ENCODE measurements at regions not wholly inside any gene's neighbourhood (a gene's known extent, or its start where the extent isn't known, plus 50 kb on each side); places are given as distances from the start of the nearest gene placed in this dataset.

DNA sequence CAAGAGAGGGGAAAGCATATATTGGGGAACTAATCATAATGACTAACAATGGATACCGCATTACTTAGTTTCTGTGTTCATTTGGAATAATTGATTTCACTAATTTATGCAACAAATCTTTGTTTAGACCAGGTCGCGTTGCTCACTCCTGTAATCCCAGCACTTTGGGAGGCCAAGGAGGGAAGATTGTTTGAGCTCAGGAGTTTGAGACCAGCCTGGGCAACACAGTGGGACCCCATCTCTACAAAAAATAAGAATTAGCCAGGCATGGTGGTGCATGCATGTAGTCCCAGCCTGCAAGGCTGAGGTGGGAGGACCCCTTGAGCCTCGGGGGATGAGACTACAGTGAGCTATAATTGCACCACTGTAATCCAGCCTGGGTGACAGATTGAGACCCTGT is 585.7 kb upstream of the CBLB start:
- H2AK5ac ChIP-seq (ENCODE audit: low read length), result no peak overlapping the region
- no peaks in the 10 kb centered on the region for H3K79me1 ChIP-seq (ENCODE audit: low read length)
- H3K14ac ChIP-seq (ENCODE audit: low read length), result no peak overlapping the region
- WGBS (ENCODE audit: extremely low coverage, insufficient coverage, insufficient read length), result no CpG with 5 or more reads among the region's 4 CpGs
- H4K8ac ChIP-seq (ENCODE audit: low read depth, low read length), result no peak overlapping the region
- no peaks in the 10 kb centered on the region for H3K79me2 ChIP-seq (ENCODE audit: control insufficient read depth, insufficient read depth, low read length, poor library complexity)
- no peaks in the 10 kb centered on the region for H3K27me3 ChIP-seq (ENCODE audit: insufficient read depth, low read length)
- no peak overlapping the region for H3K23ac ChIP-seq (ENCODE audit: low read length)
- H2BK5ac ChIP-seq (ENCODE audit: low read depth, low read length, poor library complexity), result no peak overlapping the region
- no peak for DNase-seq
- no peak overlapping the region for H2BK12ac ChIP-seq (ENCODE audit: low read length)
- no peaks in the 10 kb centered on the region for H3K36me3 ChIP-seq (ENCODE audit: control insufficient read depth in 1 of 2, insufficient read depth in 2 of 2, low read length in 2 of 2)
- H3K4me1 ChIP-seq (ENCODE audit: control insufficient read depth in 1 of 2, insufficient read depth in 2 of 2, low read length in 2 of 2), result no peaks in the 10 kb centered on the region
- H3K4ac ChIP-seq (ENCODE audit: low read depth, low read length), result no peak overlapping the region
- H3K27ac ChIP-seq (ENCODE audit: low read depth, low read length), result no peak overlapping the region
- no peak overlapping the region for H2BK120ac ChIP-seq (ENCODE audit: insufficient read depth, low read length, poor library complexity)
- H4K91ac ChIP-seq (ENCODE audit: low read depth, low read length), result no peak overlapping the region
- H3K18ac ChIP-seq (ENCODE audit: low read length), result no peak overlapping the region
- no peak overlapping the region for H3K4me2 ChIP-seq (ENCODE audit: low read length)
- H3K9ac ChIP-seq (ENCODE audit: low read length), result no peak overlapping the region
- no peak overlapping the region for H4K12ac ChIP-seq (ENCODE audit: low read depth, low read length)
- H3K9me3 ChIP-seq (ENCODE audit: insufficient read depth, low read depth, low read length), result no peaks in the 10 kb centered on the region
- no peak overlapping the region for H2AFZ ChIP-seq (ENCODE audit: insufficient read depth, low read length, poor library complexity)
- H3K4me3 ChIP-seq (ENCODE audit: low read depth, low read length), result no peak overlapping the region

DNA sequence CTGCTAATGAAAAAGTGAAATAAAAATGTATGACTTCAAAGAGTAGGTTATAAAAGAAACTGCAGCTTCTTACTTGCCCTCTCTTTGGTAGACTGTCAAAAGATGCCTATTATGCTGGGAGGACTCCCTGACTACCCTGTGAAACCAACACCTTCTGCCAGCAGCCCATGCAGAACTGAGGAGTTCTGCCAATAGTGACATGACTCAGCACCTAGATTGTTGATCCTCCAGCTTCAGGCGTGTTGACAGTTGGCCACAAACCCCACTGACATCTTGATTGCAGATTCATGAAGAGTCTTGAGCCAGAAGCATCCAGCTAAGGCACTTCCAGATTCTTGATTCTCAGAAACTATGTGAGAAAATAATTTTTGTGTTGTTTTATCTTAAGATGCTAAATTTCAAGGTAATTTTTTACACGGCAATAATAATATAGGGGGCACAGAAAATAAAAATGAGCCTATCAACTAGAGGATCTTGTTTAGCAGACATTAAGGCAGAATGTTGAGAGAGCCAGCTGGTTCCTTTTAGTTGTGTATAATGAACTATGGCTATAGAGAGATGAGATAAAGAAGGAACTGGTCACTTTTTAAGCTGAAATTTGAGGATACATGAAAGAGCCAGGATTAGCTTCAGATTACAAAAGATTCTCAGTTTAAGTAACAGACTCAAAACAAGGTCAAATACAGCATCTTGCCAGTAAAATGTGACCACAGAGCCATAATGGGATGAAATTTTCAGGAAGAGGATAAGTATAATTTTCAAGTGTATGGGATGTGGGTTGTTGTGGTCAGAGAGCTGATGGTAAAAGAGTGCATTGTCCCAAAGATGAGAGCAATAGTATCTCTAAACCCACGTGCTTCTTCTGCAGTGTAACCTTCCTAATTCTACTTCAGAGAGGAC is 588.7 kb upstream of the CBLB start:
- Histone ChIP-seq H3K4me3 (ENCODE audit: low read depth, low read length) (no peak overlapping the region), H2BK12ac (ENCODE audit: low read length) (no peak overlapping the region)
- WGBS (ENCODE audit: extremely low coverage, insufficient coverage, insufficient read length), result no CpG with 5 or more reads among the region's 3 CpGs

DNA sequence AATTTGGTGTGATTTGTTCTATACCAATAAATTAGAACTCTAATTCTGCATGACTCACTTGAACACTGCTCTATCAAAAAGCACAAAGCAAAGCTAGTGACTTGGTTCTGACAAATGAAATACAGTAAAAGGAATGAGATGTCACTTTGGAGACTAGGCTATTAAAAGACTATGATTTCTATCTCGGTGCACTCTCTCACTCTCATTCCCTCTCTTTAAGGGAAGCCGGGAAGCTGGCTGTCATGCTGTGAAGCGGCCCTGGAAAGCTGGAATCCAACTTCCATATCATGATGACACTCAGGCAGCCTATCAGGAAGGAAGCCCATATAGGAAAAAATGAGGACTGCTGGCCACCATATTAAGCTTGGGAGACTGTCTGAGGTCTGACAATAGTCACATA is 590.1 kb upstream of the CBLB start:
- Histone ChIP-seq H3K79me1 (ENCODE audit: low read length) (no peaks in the 10 kb centered on the region), H3K14ac (ENCODE audit: low read length) (no peak overlapping the region), H3K18ac (ENCODE audit: low read length) (no peak overlapping the region), H3K9me3 (ENCODE audit: insufficient read depth, low read depth, low read length) (no peaks in the 10 kb centered on the region), H3K4me3 (ENCODE audit: low read depth, low read length) (no peak overlapping the region), H3K27me3 (ENCODE audit: insufficient read depth, low read length) (no peaks in the 10 kb centered on the region), H4K8ac (ENCODE audit: low read depth, low read length) (no peak overlapping the region), H3K9ac (ENCODE audit: low read length) (no peak overlapping the region), H2BK5ac (ENCODE audit: low read depth, low read length, poor library complexity) (no peak overlapping the region), H2BK120ac (ENCODE audit: insufficient read depth, low read length, poor library complexity) (no peak overlapping the region), H4K91ac (ENCODE audit: low read depth, low read length) (no peak overlapping the region), H2AK5ac (ENCODE audit: low read length) (no peak overlapping the region), H3K4ac (ENCODE audit: low read depth, low read length) (no peak overlapping the region), H3K4me1 (ENCODE audit: control insufficient read depth in 1 of 2, insufficient read depth in 2 of 2, low read length in 2 of 2) (no peaks in the 10 kb centered on the region), H3K36me3 (ENCODE audit: control insufficient read depth in 1 of 2, insufficient read depth in 2 of 2, low read length in 2 of 2) (no peaks in the 10 kb centered on the region), H4K12ac (ENCODE audit: low read depth, low read length) (no peak overlapping the region), H2AFZ (ENCODE audit: insufficient read depth, low read length, poor library complexity) (no peak overlapping the region), H3K23ac (ENCODE audit: low read length) (no peak overlapping the region), H3K27ac (ENCODE audit: low read depth, low read length) (no peak overlapping the region), H3K4me2 (ENCODE audit: low read length) (no peak overlapping the region), H3K79me2 (ENCODE audit: control insufficient read depth, insufficient read depth, low read length, poor library complexity) (no peaks in the 10 kb centered on the region), H2BK12ac (ENCODE audit: low read length) (no peak overlapping the region)
- DNase-seq, result no peak
- no CpG with 5 or more reads among the region's 3 CpGs for WGBS (ENCODE audit: extremely low coverage, insufficient coverage, insufficient read length)

More for the DNA sequence above, 588.7 kb upstream of the CBLB start:
- Histone ChIP-seq H4K12ac (ENCODE audit: low read depth, low read length) (no peak overlapping the region), H3K4me1 (ENCODE audit: control insufficient read depth in 1 of 2, insufficient read depth in 2 of 2, low read length in 2 of 2) (no peaks in the 10 kb centered on the region), H3K14ac (ENCODE audit: low read length) (no peak overlapping the region), H2BK5ac (ENCODE audit: low read depth, low read length, poor library complexity) (no peak overlapping the region), H4K91ac (ENCODE audit: low read depth, low read length) (no peak overlapping the region), H3K4ac (ENCODE audit: low read depth, low read length) (no peak overlapping the region), H3K36me3 (ENCODE audit: control insufficient read depth in 1 of 2, insufficient read depth in 2 of 2, low read length in 2 of 2) (no peaks in the 10 kb centered on the region), H4K8ac (ENCODE audit: low read depth, low read length) (no peak overlapping the region), H2AK5ac (ENCODE audit: low read length) (no peak overlapping the region), H3K27ac (ENCODE audit: low read depth, low read length) (no peak overlapping the region), H3K18ac (ENCODE audit: low read length) (no peak overlapping the region), H3K79me1 (ENCODE audit: low read length) (no peaks in the 10 kb centered on the region), H3K4me2 (ENCODE audit: low read length) (no peak overlapping the region), H3K79me2 (ENCODE audit: control insufficient read depth, insufficient read depth, low read length, poor library complexity) (no peaks in the 10 kb centered on the region), H2AFZ (ENCODE audit: insufficient read depth, low read length, poor library complexity) (no peak overlapping the region), H2BK120ac (ENCODE audit: insufficient read depth, low read length, poor library complexity) (no peak overlapping the region), H3K27me3 (ENCODE audit: insufficient read depth, low read length) (no peaks in the 10 kb centered on the region), H3K9me3 (ENCODE audit: insufficient read depth, low read depth, low read length) (no peaks in the 10 kb centered on the region), H3K9ac (ENCODE audit: low read length) (no peak overlapping the region), H3K23ac (ENCODE audit: low read length) (no peak overlapping the region)
- DNase-seq, result no peak

DNA sequence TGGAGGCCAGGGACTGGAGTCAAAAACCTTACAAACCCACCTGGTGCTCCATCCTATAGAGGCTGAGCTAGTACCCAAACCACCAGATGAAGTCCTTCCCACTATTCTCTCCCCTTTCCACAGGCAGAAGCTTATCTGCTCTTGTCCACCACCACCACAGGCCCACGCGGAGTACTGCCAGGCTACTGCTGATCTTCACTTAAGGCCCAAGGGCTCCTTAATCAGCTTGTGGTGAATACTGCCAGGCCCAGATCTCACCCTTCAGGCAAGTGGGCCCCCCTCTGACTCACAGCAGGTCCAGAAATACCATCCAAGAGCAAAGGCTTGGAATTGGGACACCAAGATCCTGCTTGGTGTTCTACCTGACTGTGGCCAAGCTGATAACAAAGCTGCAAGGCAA is 598.1 kb upstream of the CBLB start:
- no peak overlapping the region for H2AFZ ChIP-seq (ENCODE audit: insufficient read depth, low read length, poor library complexity)
- no peaks in the 10 kb centered on the region for H3K36me3 ChIP-seq (ENCODE audit: control insufficient read depth in 1 of 2, insufficient read depth in 2 of 2, low read length in 2 of 2)
- no peak overlapping the region for H2BK5ac ChIP-seq (ENCODE audit: low read depth, low read length, poor library complexity)
- H2BK120ac ChIP-seq (ENCODE audit: insufficient read depth, low read length, poor library complexity), result no peak overlapping the region
- no peaks in the 10 kb centered on the region for H3K79me2 ChIP-seq (ENCODE audit: control insufficient read depth, insufficient read depth, low read length, poor library complexity)
- WGBS (ENCODE audit: extremely low coverage, insufficient coverage, insufficient read length), result no CpG with 5 or more reads among the region's 2 CpGs
- H4K12ac ChIP-seq (ENCODE audit: low read depth, low read length), result no peak overlapping the region
- no peak overlapping the region for H3K18ac ChIP-seq (ENCODE audit: low read length)
- H4K91ac ChIP-seq (ENCODE audit: low read depth, low read length), result no peak overlapping the region
- H3K4me2 ChIP-seq (ENCODE audit: low read length), result no peak overlapping the region
- H3K4me1 ChIP-seq (ENCODE audit: control insufficient read depth in 1 of 2, insufficient read depth in 2 of 2, low read length in 2 of 2), result no peaks in the 10 kb centered on the region
- no peak overlapping the region for H3K27ac ChIP-seq (ENCODE audit: low read depth, low read length)
- H3K23ac ChIP-seq (ENCODE audit: low read length), result no peak overlapping the region
- H3K4ac ChIP-seq (ENCODE audit: low read depth, low read length), result no peak overlapping the region
- H3K27me3 ChIP-seq (ENCODE audit: insufficient read depth, low read length), result no peaks in the 10 kb centered on the region
- H3K4me3 ChIP-seq (ENCODE audit: low read depth, low read length), result no peak overlapping the region
- no peak overlapping the region for H3K9ac ChIP-seq (ENCODE audit: low read length)
- no peaks in the 10 kb centered on the region for H3K79me1 ChIP-seq (ENCODE audit: low read length)
- no peak overlapping the region for H4K8ac ChIP-seq (ENCODE audit: low read depth, low read length)
- no peak overlapping the region for H3K14ac ChIP-seq (ENCODE audit: low read length)
- no peak overlapping the region for H2BK12ac ChIP-seq (ENCODE audit: low read length)
- DNase-seq, result no peak
- H2AK5ac ChIP-seq (ENCODE audit: low read length), result no peak overlapping the region
- H3K9me3 ChIP-seq (ENCODE audit: insufficient read depth, low read depth, low read length), result peaks cover 1% of the 10 kb centered on the region

Data from trophoblast cell (in vitro differentiated cells and primary cell).